NCI-H1105 treated with DMSO at 0.1 percent for 48 hours (cell line): ENCODE measurements at regions not wholly inside any gene's neighbourhood (a gene's known extent, or its start where the extent isn't known, plus 50 kb on each side); places are given as distances from the start of the nearest gene placed in this dataset.

Experiments used
- DNase-seq: peaks from one replicate; lab custom pipeline; 2025; lab: John Stamatoyannopoulos, UW

DNA sequence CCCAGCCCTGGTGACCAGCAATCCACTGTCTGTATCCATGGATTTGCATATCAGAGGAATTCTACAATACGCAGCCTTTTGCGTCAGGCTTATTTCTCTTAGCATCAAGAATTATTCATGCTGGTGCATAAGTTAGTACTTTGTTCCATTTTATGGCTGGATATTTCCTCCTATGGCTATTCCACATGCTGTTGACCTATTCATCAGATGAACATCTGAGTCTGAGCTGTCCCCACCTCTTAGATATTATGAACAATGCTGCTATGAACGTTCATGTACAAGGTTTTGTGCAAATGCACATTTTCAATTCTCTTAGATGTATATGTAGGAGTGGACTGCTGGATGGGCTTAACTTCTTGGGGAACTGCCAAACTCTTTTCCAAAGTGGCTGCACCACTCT is 79.0 kb upstream of the CST7 start:
- DNase-seq = no peak

GRCh38 chr20:24870881-24871280 is 78.2 kb upstream of the CST7 start:
- DNase-seq = no peak

DNA sequence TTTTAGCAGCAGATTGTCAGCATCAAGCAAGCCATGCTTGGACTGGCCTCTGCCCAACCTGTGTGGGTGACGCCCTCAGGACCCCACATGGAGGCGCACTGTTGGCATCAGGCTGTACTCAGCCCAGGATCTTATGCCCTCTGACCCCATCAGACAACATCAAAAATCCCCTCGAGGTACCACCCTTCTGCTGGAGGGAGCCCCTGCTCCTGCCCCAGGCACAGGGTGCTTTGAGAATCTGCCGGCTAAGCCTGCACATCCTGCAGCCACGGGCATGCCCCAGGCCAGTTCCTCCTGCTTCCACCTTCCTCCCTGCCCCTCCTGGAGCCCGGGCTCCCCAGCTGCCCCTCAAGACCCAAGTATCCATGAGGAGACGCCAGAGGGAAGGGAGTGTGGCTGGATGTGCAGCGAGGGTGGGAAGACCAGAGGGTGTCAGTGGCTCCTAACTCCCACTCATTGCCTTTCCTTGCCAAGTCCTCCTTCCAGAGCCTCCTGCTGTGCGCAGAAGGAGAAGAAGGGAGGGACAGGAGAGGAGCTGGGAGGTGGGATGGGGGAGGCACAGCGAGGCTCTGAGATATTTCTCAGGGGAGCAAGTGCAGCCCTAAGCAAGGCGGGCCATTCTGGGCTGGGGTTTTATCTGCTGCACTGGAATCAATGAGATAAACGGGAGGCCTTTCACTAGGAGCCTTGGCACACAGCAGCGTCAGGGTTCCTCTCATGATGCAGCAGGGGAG is 77.4 kb upstream of the CST7 start:
- no peak for DNase-seq

GRCh38 chr20:24872291-24873024 is 76.6 kb upstream of the CST7 start:
- peak; percentile 93 for DNase-seq

GRCh38 chr20:24873025-24873620 is 75.9 kb upstream of the CST7 start:
- DNase-seq = no peak

DNA sequence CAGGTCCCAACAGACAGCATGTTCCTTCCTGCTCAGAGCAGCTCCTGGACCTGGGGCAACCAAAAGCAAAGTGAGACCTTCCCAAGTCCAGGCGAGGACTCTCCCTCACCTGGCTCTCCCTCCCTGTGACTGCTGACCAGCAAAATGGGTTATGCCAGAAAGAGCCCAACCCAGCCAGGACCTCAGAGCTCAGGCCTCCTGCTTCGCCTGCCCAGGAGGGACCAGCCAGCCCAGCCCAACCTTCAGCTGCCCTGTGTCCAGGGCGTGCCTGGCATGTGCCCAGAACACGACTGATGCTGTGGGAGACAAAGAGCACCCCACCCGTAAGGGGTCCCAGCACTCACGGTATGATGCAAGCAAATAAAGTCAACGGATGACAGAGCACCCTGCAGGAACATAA is 74.0 kb upstream of the CST7 start:
- DNase-seq = no peak

- DNase-seq = no peak
Measured at GRCh38 chr20:24877652-24878051, 71.4 kb upstream of the CST7 start.

GRCh38 chr20:24878657-24879056 is 70.4 kb upstream of the CST7 start:
- DNase-seq = no peak

GRCh38 chr20:24879875-24880274 is 69.2 kb upstream of the CST7 start:
- no peak for DNase-seq

- no peak for DNase-seq
Measured at GRCh38 chr20:24880356-24880755, 68.7 kb upstream of the CST7 start.

- DNase-seq = no peak
Measured at GRCh38 chr20:24890286-24890685, 58.8 kb upstream of the CST7 start.

GRCh38 chr20:24891546-24892393 is 57.3 kb upstream of the CST7 start:
- no peak for DNase-seq

GRCh38 chr20:24892522-24892921 is 56.5 kb upstream of the CST7 start:
- DNase-seq = no peak

DNA sequence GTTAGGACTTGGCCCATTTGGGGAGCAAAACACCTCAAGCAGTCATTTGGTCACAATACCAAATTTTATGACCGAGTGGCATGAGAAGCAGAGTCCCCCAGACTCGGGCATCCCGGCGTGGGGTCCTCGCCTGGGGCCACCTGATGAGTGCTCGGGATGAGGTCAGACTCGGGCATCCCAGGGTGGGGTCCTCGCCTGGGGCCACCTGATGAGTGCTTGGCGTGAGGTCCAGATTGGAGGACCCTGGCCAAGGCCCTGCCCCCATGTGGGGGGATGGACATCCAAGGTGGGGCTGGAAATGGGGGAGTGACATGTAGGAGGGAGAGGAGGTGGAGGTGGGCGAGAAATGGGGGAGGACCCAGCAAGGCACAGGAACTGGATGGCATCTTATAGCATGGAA is 56.1 kb upstream of the CST7 start:
- no peak for DNase-seq

- DNase-seq = no peak
Measured at GRCh38 chr20:24894488-24894887, 54.6 kb upstream of the CST7 start.

- DNase-seq = no peak
Measured at GRCh38 chr20:24894967-24895366, 54.1 kb upstream of the CST7 start.

DNA sequence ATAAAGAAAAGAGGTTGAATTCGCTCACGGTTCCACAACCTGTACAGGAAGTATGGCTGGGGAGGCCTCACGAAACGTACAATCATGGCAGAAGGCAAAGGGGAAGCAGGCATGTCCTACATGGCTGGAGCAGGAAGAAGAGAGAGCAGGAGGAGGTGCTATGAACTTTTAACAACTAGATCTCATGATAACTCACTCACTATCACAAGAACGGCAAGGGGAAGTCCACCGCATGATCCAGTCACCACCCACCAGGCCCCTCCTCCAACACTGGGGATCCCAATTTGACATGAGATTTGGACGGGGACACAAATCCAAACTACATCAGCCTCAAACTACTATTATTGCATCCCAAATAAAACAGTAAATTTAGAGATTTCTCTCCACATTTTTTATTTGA is 53.6 kb upstream of the CST7 start:
- no peak for DNase-seq

- no peak for DNase-seq
Measured at GRCh38 chr20:24895898-24896658, 53.0 kb upstream of the CST7 start.

GRCh38 chr20:24896984-24897383 is 52.1 kb upstream of the CST7 start:
- no peak for DNase-seq

GRCh38 chr20:24897974-24898373 is 51.1 kb upstream of the CST7 start:
- no peak for DNase-seq

DNA sequence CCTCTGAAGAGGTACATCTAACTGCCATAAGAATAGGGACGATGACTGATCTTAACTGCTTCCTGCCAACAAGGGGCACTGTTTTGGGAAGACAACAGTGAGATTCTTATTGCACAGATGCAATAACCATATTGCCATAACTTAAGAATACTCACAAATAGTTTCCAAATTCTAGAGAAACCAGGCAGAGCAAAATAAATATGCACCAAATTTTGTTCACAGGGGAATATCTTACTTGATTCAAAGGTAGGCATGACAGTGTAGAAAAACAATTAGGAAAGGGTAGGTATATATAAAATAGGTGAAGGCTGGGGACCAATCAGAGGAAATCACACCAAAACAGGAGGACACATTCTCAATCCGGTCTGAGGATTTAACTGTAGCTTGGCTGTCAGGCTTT is 49.9 kb upstream of the CST7 start:
- DNase-seq = no peak
